ENCODE measurements at regions not wholly inside any gene's neighbourhood (a gene's known extent, or its start where the extent isn't known, plus 50 kb on each side); places are given as distances from the start of the nearest gene placed in this dataset.
A peak's percentile ranks its signal among the peaks of the same experiment; 100 is the strongest.

DNA sequence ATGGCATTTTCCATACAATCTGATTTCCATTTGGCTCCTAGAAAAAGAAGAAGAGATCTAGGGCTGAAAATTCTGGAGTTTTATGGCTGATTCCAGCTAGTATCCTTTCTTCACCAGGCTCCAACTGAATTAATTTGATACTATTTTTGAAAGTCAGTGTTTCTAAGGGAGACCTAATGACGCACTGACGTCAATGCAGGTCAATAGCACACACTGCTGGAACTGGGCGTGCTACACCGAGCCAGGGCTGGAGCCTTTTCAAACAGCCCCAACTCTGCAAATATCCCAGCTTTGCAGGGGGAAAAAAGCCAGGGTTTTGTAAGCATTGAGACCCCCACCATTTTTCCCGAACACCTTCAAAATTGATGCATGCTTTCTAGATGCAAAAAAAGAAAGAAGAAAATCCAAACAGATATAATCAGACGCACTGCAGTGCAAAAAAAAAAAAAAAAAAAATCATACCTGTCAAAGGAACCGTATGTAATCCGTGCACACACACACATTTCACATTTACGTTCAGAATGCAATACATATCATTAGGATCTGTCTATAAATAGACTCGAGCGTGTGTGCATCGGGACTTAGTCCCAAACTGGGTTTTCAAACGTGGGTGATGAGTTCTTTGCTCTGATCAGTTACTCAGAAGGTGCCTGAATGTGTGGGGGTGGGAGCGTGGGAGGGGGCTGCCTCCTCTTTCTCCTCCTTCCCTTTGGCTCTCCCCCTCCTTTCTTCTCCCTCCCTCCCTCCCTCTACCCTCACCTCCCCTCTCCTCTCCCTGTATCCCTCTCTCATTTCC is 124.5 kb upstream of the HSD17B12 start:
- H3K9me3 ChIP-seq (ENCODE audit: low read length), result no peaks in the 10 kb centered on the region
- H4K20me1 ChIP-seq (ENCODE audit: insufficient read depth), result no peaks in the 10 kb centered on the region
- no peaks in the 10 kb centered on the region for H3K36me3 ChIP-seq (ENCODE audit: insufficient read depth, low read length)
- H3K9ac ChIP-seq (ENCODE audit: low read length), result peak overlapping the region; percentile 76
- H3K27ac ChIP-seq (ENCODE audit: low read length), result peak overlapping the region; percentile 99
- peak overlapping the region; percentile 69 for H3K4me3 ChIP-seq (ENCODE audit: low read length)
- peaks cover 13% of the 10 kb centered on the region for H3F3A ChIP-seq (ENCODE audit: insufficient read depth, low read length, poor library complexity, severe bottlenecking)
- H3K9me2 ChIP-seq (ENCODE audit: insufficient read depth, low read length), result no peaks in the 10 kb centered on the region
- H2AFZ ChIP-seq (ENCODE audit: low read depth, low read length), result peak overlapping the region; percentile 37
- TF ChIP-seq EZH2 (IDR thresholded peaks at IDR 0.05; ENCODE audit: borderline replicate concordance, insufficient read depth, low read length, poor library complexity, severe bottlenecking), result no peak
- TF ChIP-seq, protein P1, sequence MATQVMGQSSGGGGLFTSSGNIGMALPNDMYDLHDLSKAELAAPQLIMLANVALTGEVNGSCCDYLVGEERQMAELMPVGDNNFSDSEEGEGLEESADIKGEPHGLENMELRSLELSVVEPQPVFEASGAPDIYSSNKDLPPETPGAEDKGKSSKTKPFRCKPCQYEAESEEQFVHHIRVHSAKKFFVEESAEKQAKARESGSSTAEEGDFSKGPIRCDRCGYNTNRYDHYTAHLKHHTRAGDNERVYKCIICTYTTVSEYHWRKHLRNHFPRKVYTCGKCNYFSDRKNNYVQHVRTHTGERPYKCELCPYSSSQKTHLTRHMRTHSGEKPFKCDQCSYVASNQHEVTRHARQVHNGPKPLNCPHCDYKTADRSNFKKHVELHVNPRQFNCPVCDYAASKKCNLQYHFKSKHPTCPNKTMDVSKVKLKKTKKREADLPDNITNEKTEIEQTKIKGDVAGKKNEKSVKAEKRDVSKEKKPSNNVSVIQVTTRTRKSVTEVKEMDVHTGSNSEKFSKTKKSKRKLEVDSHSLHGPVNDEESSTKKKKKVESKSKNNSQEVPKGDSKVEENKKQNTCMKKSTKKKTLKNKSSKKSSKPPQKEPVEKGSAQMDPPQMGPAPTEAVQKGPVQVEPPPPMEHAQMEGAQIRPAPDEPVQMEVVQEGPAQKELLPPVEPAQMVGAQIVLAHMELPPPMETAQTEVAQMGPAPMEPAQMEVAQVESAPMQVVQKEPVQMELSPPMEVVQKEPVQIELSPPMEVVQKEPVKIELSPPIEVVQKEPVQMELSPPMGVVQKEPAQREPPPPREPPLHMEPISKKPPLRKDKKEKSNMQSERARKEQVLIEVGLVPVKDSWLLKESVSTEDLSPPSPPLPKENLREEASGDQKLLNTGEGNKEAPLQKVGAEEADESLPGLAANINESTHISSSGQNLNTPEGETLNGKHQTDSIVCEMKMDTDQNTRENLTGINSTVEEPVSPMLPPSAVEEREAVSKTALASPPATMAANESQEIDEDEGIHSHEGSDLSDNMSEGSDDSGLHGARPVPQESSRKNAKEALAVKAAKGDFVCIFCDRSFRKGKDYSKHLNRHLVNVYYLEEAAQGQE (IDR thresholded peaks at IDR 0.05; ENCODE audit: borderline replicate concordance), result peak; percentile 80
- peak; percentile 67 for TF ChIP-seq POLR2AphosphoS5 (IDR thresholded peaks at IDR 0.05)
- TF ChIP-seq MXI1 (conservative IDR thresholded peaks at IDR 0.05; ENCODE audit: poor library complexity, severe bottlenecking), result no peak
- TF ChIP-seq TAF1 (IDR thresholded peaks at IDR 0.05; ENCODE audit: low read depth), result peak; percentile 48
- TF ChIP-seq, protein P2, sequence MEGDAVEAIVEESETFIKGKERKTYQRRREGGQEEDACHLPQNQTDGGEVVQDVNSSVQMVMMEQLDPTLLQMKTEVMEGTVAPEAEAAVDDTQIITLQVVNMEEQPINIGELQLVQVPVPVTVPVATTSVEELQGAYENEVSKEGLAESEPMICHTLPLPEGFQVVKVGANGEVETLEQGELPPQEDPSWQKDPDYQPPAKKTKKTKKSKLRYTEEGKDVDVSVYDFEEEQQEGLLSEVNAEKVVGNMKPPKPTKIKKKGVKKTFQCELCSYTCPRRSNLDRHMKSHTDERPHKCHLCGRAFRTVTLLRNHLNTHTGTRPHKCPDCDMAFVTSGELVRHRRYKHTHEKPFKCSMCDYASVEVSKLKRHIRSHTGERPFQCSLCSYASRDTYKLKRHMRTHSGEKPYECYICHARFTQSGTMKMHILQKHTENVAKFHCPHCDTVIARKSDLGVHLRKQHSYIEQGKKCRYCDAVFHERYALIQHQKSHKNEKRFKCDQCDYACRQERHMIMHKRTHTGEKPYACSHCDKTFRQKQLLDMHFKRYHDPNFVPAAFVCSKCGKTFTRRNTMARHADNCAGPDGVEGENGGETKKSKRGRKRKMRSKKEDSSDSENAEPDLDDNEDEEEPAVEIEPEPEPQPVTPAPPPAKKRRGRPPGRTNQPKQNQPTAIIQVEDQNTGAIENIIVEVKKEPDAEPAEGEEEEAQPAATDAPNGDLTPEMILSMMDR (IDR thresholded peaks at IDR 0.05; ENCODE audit: poor library complexity, severe bottlenecking), result no peak
- TF ChIP-seq RAD21 (conservative IDR thresholded peaks at IDR 0.05), result no peak
- TF ChIP-seq EP300 (conservative IDR thresholded peaks at IDR 0.05; ENCODE audit: poor library complexity, severe bottlenecking), result peak; percentile 64
- peaks cover 9% of the 10 kb centered on the region for H3K79me2 ChIP-seq (replicated peaks; ENCODE audit: insufficient read depth, low read length)
- peak overlapping the region; percentile 43 for H3K4me2 ChIP-seq (ENCODE audit: low read length)
- peaks cover 7% of the 10 kb centered on the region for H3K27me3 ChIP-seq (ENCODE audit: insufficient read depth, low read depth, low read length)

DNA sequence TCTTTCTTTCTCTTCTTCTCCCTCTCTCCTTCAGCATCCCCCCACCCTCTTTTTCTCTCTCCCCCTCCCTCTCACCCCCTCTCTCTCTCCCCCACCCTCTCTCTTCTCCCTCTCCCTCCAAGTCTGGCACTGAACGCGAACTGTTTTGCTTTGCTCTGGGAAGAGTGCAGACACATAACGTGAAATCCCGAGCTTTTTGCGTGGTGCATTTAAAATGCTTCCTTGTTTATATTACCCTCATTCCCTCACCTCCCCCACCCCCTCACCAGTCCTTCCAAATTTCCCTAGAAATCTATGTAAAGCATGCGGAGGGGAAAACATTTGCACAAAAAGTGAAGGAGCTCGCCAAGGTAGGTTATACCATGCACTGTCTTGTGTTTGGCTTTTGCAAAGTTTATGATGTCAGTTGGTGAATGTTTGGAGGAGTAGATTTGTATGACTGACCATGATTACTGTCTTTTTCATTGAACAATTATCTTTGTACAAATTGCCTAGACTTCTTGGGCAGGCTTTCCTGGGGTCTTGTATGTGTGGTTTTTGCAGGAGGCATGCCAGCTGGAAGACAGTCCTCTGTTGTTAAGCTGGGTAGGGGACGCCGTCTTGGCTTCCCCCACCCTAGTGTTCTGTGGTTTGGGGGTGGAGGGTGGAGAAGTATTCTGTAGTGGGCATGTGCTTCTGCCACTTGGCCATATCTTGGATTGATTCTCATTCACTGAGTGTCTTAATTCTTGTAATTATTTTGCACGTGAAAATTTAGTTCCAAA is 123.7 kb upstream of the HSD17B12 start:
- Histone ChIP-seq H4K20me1 (ENCODE audit: insufficient read depth) (no peaks in the 10 kb centered on the region), H3K9me2 (ENCODE audit: insufficient read depth, low read length) (no peaks in the 10 kb centered on the region), H3K9me3 (ENCODE audit: low read length) (no peaks in the 10 kb centered on the region), H2AFZ (ENCODE audit: low read depth, low read length) (peak overlapping the region; percentile 2), H3K9ac (ENCODE audit: low read length) (peak overlapping the region; percentile 76), H3K4me3 (ENCODE audit: low read length) (peak overlapping the region; percentile 69), H3K4me2 (ENCODE audit: low read length) (peak overlapping the region; percentile 43), H3K79me2 (replicated peaks; ENCODE audit: insufficient read depth, low read length) (peaks cover 9% of the 10 kb centered on the region), H3K36me3 (ENCODE audit: insufficient read depth, low read length) (no peaks in the 10 kb centered on the region), H3K27ac (ENCODE audit: low read length) (peak overlapping the region; percentile 99), H3F3A (ENCODE audit: insufficient read depth, low read length, poor library complexity, severe bottlenecking) (peaks cover 13% of the 10 kb centered on the region), H3K27me3 (ENCODE audit: insufficient read depth, low read depth, low read length) (peaks cover 14% of the 10 kb centered on the region)
- TF ChIP-seq SMC3 (conservative IDR thresholded peaks at IDR 0.05; ENCODE audit: poor library complexity) (no peak), EZH2 (IDR thresholded peaks at IDR 0.05; ENCODE audit: borderline replicate concordance, insufficient read depth, low read length, poor library complexity, severe bottlenecking) (no peak), POLR2AphosphoS5 (IDR thresholded peaks at IDR 0.05) (no peak), TAF1 (IDR thresholded peaks at IDR 0.05; ENCODE audit: low read depth) (peak; percentile 10), EP300 (conservative IDR thresholded peaks at IDR 0.05; ENCODE audit: poor library complexity, severe bottlenecking) (no peak), MXI1 (conservative IDR thresholded peaks at IDR 0.05; ENCODE audit: poor library complexity, severe bottlenecking) (no peak)
- TF ChIP-seq, protein P2 (IDR thresholded peaks at IDR 0.05; ENCODE audit: poor library complexity, severe bottlenecking), result no peak
